Posterior cingulate gyrus (tissue), 11 donors: ENCODE measurements at regions not wholly inside any gene's neighbourhood (a gene's known extent, or its start where the extent isn't known, plus 50 kb on each side); places are given as distances from the start of the nearest gene placed in this dataset.
A peak's percentile ranks its signal among the peaks of the same experiment; 100 is the strongest.

Experiments used
- DNase-seq, 10 donors: peaks; one replicate each; pipeline versions ENCODE4 v3.0.0 to v3.0.0-alpha.2; 2020 to 2021; ENCODE audit warnings: mixed read lengths in 3 of 10
- intact Hi-C: fragments of 100-400 bp; cut with DNase I; formaldehyde crosslinking; loops from one replicate; pipeline ENCODE4 v1.15.1; 2023

- DNase-seq: no peak
- intact Hi-C loops: loop anchor here (10.0 kb wide), 1 partner anchor 146 kb away; no protein-coding TSS in a partner anchor
These were observed 196.5 kb upstream of the PIK3C3 start for GRCh38 chr18:41758534-41758933.

- DNase-seq: no peak
- intact Hi-C loops: loop anchor here (10.0 kb wide), 1 partner anchor 149 kb away; no protein-coding TSS in a partner anchor
These were observed 198.9 kb upstream of the PIK3C3 start for GRCh38 chr18:41756141-41756540.

GRCh38 chr18:41754332-41754731 is 200.7 kb upstream of the PIK3C3 start:
- intact Hi-C loops: loop anchor here (10.0 kb wide), 1 partner anchor 150 kb away; no protein-coding TSS in a partner anchor
- DNase-seq: no peak

GRCh38 chr18:41753826-41754225 is 201.2 kb upstream of the PIK3C3 start:
- intact Hi-C loops: loop anchor here (10.0 kb wide), 1 partner anchor 151 kb away; no protein-coding TSS in a partner anchor
- DNase-seq: no peak

GRCh38 chr18:41752826-41753225 is 202.2 kb upstream of the PIK3C3 start:
- no peak for DNase-seq
- intact Hi-C loops: loop anchor here (10.0 kb wide), 1 partner anchor 152 kb away; no protein-coding TSS in a partner anchor

GRCh38 chr18:41751652-41752051 is 203.4 kb upstream of the PIK3C3 start:
- DNase-seq: no peak
- intact Hi-C loops: loop anchor here (10.0 kb wide), 1 partner anchor 153 kb away; no protein-coding TSS in a partner anchor

GRCh38 chr18:41751161-41751560 is 203.9 kb upstream of the PIK3C3 start:
- intact Hi-C loops: loop anchor here (10.0 kb wide), 1 partner anchor 154 kb away; no protein-coding TSS in a partner anchor
- no peak for DNase-seq

GRCh38 chr18:41747723-41748242 is 207.3 kb upstream of the PIK3C3 start:
- intact Hi-C loops: no loop called here
- no peak for DNase-seq

GRCh38 chr18:41745166-41746049 is 209.6 kb upstream of the PIK3C3 start:
- DNase-seq: peak; percentile 29 to 96 (median 70)
- intact Hi-C loops: no loop called here

- DNase-seq: no peak
- intact Hi-C loops: no loop called here
These were observed 210.5 kb upstream of the PIK3C3 start for GRCh38 chr18:41744421-41745030.

GRCh38 chr18:41737218-41737617 is 217.8 kb upstream of the PIK3C3 start:
- intact Hi-C loops: no loop called here
- DNase-seq: no peak

GRCh38 chr18:41734917-41735316 is 220.1 kb upstream of the PIK3C3 start:
- no peak for DNase-seq
- intact Hi-C loops: no loop called here

GRCh38 chr18:41732356-41732755 is 222.7 kb upstream of the PIK3C3 start:
- intact Hi-C loops: no loop called here

GRCh38 chr18:41731884-41732283 is 223.2 kb upstream of the PIK3C3 start:
- intact Hi-C loops: no loop called here

More at GRCh38 chr18:41732356-41732755, 222.7 kb upstream of the PIK3C3 start:
- DNase-seq: no peak

GRCh38 chr18:41724195-41724594 is 230.8 kb upstream of the PIK3C3 start:
- DNase-seq: no peak
- intact Hi-C loops: no loop called here

More at GRCh38 chr18:41731884-41732283, 223.2 kb upstream of the PIK3C3 start:
- DNase-seq: no peak

GRCh38 chr18:41721103-41721790 is 233.8 kb upstream of the PIK3C3 start:
- intact Hi-C loops: no loop called here
- DNase-seq: no peak

- intact Hi-C loops: no loop called here
These were observed 234.8 kb upstream of the PIK3C3 start for GRCh38 chr18:41720226-41720625.

GRCh38 chr18:41719808-41720207 is 235.2 kb upstream of the PIK3C3 start:
- intact Hi-C loops: no loop called here
- no peak for DNase-seq

More at GRCh38 chr18:41720226-41720625, 234.8 kb upstream of the PIK3C3 start:
- no peak for DNase-seq

- intact Hi-C loops: no loop called here
- no peak for DNase-seq
These were observed 240.2 kb upstream of the PIK3C3 start for GRCh38 chr18:41714872-41715271.
